ENCODE measurements at regions not wholly inside any gene's neighbourhood (a gene's known extent, or its start where the extent isn't known, plus 50 kb on each side); places are given as distances from the start of the nearest gene placed in this dataset.

DNA sequence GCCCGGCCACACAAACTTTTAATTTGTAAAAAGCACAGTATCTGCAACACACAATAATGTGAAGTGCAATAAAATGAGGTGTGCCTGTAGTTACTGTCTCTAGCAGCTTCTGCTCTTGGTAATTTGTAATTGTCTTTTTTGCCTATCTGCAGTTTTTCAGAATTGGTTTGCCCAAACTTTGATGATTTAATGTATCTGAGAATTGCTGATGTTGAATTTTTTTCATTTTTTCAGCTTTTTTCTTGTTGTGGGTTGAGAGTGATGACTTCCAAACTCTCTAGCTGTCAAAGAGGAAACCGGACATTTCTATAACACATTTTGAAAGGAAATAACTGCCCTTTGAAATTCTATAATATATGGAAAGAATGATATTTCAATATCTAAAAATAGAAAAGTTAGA lies 236.9 kb downstream of the RERGL start:
- H3K23me2 ChIP-seq (ENCODE audit: low read depth, low read length), result no peaks in the 10 kb centered on the region
- FAIRE-seq, result no peak
- no peaks in the 10 kb centered on the region for H3K9me3 ChIP-seq (ENCODE audit: insufficient read depth in 2 of 2, low read depth in 1 of 2, low read length in 1 of 2)
- H4K91ac ChIP-seq (replicated peaks; ENCODE audit: insufficient read length, low read length), result no peak overlapping the region
- no peaks in the 10 kb centered on the region for H3K4me1 ChIP-seq (replicated peaks in 1 of 4; ENCODE audit: control insufficient read depth in 3 of 4, insufficient read depth in 4 of 4, low read length in 3 of 4)
- H3K56ac ChIP-seq (replicated peaks; ENCODE audit: insufficient read length, low read depth, low read length), result no peak overlapping the region
- H4K8ac ChIP-seq (ENCODE audit: extremely low read depth, insufficient read depth, low read length), result no peak overlapping the region; the same call in 1 of the 2 replicates
- no peak for TF ChIP-seq BACH1 (IDR thresholded peaks at IDR 0.05; ENCODE audit: low read length)
- no peaks in the 10 kb centered on the region for H3K36me3 ChIP-seq (ENCODE audit: control insufficient read depth in 2 of 4, insufficient read depth in 4 of 4, low read length in 3 of 4)
- H3K23ac ChIP-seq (ENCODE audit: insufficient read length), result no peak overlapping the region
- no peak overlapping the region for H4K5ac ChIP-seq (ENCODE audit: insufficient read length, low read depth, low read length)
- no peak overlapping the region for H2BK15ac ChIP-seq (ENCODE audit: low read length)
- no peak overlapping the region for H2BK120ac ChIP-seq (replicated peaks; ENCODE audit: low read depth, low read length)
- CTCF ChIA-PET (ENCODE audit: partially characterized antibody), result interaction anchor here (0.6 kb wide), 1 partner anchor 89 kb away, joined by 3 read pairs; no protein-coding TSS in a partner anchor
- H2BK20ac ChIP-seq (ENCODE audit: low read length), result no peak overlapping the region
- H2AK5ac ChIP-seq (ENCODE audit: low read depth, low read length), result no peak overlapping the region
- H3K4me2 ChIP-seq (ENCODE audit: insufficient read depth in 1 of 2, low read depth in 2 of 2, low read length in 2 of 2), result no peak overlapping the region
- no peak for DNase-seq (ENCODE audit: low read depth in 1 of 2, low spot score in 2 of 2)
- no peak overlapping the region for H2AFZ ChIP-seq (ENCODE audit: low read length)
- POLR2A ChIA-PET (ENCODE audit: partially characterized antibody), result no interaction called here
- no peaks in the 10 kb centered on the region for H3K79me1 ChIP-seq (ENCODE audit: low read depth, low read length)
- H3K27ac ChIP-seq (ENCODE audit: low read depth, low read length), result no peak overlapping the region
- no peak overlapping the region for H3K14ac ChIP-seq (ENCODE audit: insufficient read length)
- no peaks in the 10 kb centered on the region for H4K20me1 ChIP-seq (replicated peaks in 1 of 2; ENCODE audit: control insufficient read depth in 1 of 2, insufficient read depth in 2 of 2, low read length in 2 of 2)
- H3K4ac ChIP-seq (replicated peaks; ENCODE audit: insufficient read length, low read depth, low read length), result no peak overlapping the region
- 100% methylated on average over 2 of the region's 2 CpGs; no CpG with 5 or more reads in 1 of the 2 experiments for WGBS, 2 experiments (ENCODE audit: extremely low coverage in 1 of 2, insufficient coverage in 1 of 2, insufficient read length in 1 of 2, insufficient replicate concordance in 2 of 2, low coverage in 1 of 2, low lambda C conversion rate in 2 of 2, missing lambda C conversion rate in 1 of 2)
- H3K27me3 ChIP-seq (replicated peaks in 1 of 4; ENCODE audit: control insufficient read depth in 3 of 4, extremely low read depth in 1 of 4, insufficient read depth in 3 of 4, low read length in 3 of 4), result no peaks in the 10 kb centered on the region
- H3K9ac ChIP-seq (replicated peaks in 1 of 4; ENCODE audit: extremely low read depth in 1 of 4, low read depth in 3 of 4, low read length in 3 of 4), result no peak overlapping the region
- H2BK12ac ChIP-seq (ENCODE audit: low read depth, low read length), result no peak overlapping the region
- H3K4me3 ChIP-seq (ENCODE audit: extremely low read depth in 1 of 4, insufficient read depth in 2 of 4, low read depth in 3 of 4, low read length in 4 of 4), result no peak overlapping the region
- H2BK5ac ChIP-seq (ENCODE audit: low read depth, low read length), result no peak overlapping the region
- no peaks in the 10 kb centered on the region for H3K79me2 ChIP-seq (ENCODE audit: control insufficient read depth in 1 of 2, insufficient read depth in 2 of 2, low read length in 2 of 2)
- H3K18ac ChIP-seq (ENCODE audit: extremely low read depth, low read length), result no peak overlapping the region

All from H1 (cell line).